Prostate gland (tissue), 2 donors: ENCODE measurements at regions not wholly inside any gene's neighbourhood (a gene's known extent, or its start where the extent isn't known, plus 50 kb on each side); places are given as distances from the start of the nearest gene placed in this dataset.

Source experiments
- DNase-seq: peaks from one replicate; pipeline ENCODE4 v3.0.0-alpha.2; 2019; ENCODE audit warnings: low spot score
- H3K27ac ChIP-seq, 2 donors: fragments of 200-600 bp; sonication (generic); 2 replicates each; pipeline ENCODE4 v1.5.1; 2017 to 2019
- H3K27me3 ChIP-seq: fragments of 200-600 bp; sonication (generic); replicated peaks from 2 replicates; pipeline ENCODE4 v1.5.1; 2019; ENCODE audit not compliant: insufficient read depth
- H3K36me3 ChIP-seq, 2 donors: fragments of 200-600 bp; sonication (generic); 1 replicate in 1 of 2; 2 replicates in 1 of 2; pipeline versions ENCODE4 v1.5.1 to v1.8.1; 2017 to 2019
- H3K4me1 ChIP-seq: fragments of 200-600 bp; sonication (generic); replicated peaks from 2 replicates; pipeline ENCODE4 v1.5.1; 2019
- H3K4me3 ChIP-seq, 2 donors: fragments of 200-600 bp; sonication (generic); 2 replicates each; pipeline ENCODE4 v1.5.1; 2017 to 2019
- H3K9me3 ChIP-seq: fragments of 200-600 bp; sonication (generic); 2 replicates; pipeline ENCODE4 v1.5.1; 2017
- POLR2A ChIP-seq: fragments of 450-650 bp; IDR thresholded peaks from one replicate; pipeline ENCODE4 v1.6.1; 2016; ENCODE audit warnings: antibody characterized with exemption, mild to moderate bottlenecking
- POLR2AphosphoS5 ChIP-seq: sonication (generic); formaldehyde crosslinking; IDR thresholded peaks from one replicate; pipeline ENCODE4 v1.6.1; 2017; ENCODE audit warnings: antibody characterized with exemption
- WGBS: methylation state at CpG from one replicate; pipeline ENCODE4 v1.1.5; 2018; 5-methylcytosine and 5-hydroxymethylcytosine counted together
- intact Hi-C: fragments of 100-400 bp; cut with DNase I; formaldehyde crosslinking; loops from one replicate; pipeline ENCODE4 v1.14.2; 2022
- TF ChIP-seq, protein P1 (sequence below), 4 experiments: fragments of 200-600 bp in 2 of 4; fragments of 450-650 bp in 2 of 4; sonication (generic) in 2 of 4; IDR thresholded peaks; 1 replicate in 3 of 4; 2 replicates in 1 of 4; pipeline ENCODE4 v1.5.1; 2016 to 2019; ENCODE audit warnings: antibody characterized with exemption in 4 of 4, mild to moderate bottlenecking in 2 of 4, moderate library complexity in 2 of 4

DNA sequence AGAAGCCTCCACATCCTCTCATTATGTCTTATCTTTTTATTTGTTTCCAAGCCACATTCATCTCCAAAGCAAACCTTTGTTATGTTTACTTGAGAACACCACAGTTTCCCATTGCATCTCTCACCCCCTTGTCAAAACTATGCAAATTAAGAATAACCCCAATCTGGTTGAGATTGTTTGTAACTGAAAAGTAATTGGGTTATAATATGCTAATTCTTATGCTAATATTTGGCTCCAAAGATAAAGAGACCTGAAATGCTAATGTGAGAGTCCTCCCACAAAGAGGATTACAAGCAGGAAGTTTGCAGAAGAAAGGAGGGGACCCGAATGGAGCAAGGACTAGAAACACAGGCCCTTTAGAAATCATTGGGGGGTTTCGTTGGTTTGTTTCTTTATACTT lies 92.9 kb upstream of the UBL3 start:
- H3K36me3 ChIP-seq: no peaks in the 10 kb centered on the region
- intact Hi-C loops: loop anchor here (10.0 kb wide), 1 partner anchor 152 kb away; no protein-coding TSS in a partner anchor

DNA sequence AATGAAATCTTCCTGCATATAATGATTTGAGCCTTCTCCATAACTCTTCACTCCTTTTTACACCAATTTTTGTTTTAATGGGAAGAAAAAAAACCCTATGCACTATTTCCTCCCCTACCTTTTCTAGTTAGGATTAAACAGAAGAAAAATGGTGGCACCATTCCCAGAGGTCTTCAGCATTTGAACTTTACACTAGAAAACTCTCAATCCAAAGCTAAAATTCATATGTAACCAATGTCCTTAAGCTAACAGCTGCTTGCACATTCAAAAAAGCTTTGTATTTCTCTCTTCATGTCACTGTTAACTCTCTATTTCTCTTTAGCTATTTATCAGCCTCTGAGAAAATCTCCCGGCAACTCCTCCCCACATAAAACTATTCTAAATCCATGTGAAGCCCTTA lies 90.3 kb upstream of the UBL3 start:
- H3K4me3 ChIP-seq: no peak overlapping the region
- H3K4me1 ChIP-seq: no peaks in the 10 kb centered on the region
- no peaks in the 10 kb centered on the region for H3K36me3 ChIP-seq
- no peak for DNase-seq
- H3K9me3 ChIP-seq: no peaks in the 10 kb centered on the region
- H3K27ac ChIP-seq: no peak overlapping the region
- no peaks in the 10 kb centered on the region for H3K27me3 ChIP-seq
- WGBS: 81% methylated on average over 1 of the region's 1 CpG
- TF ChIP-seq POLR2AphosphoS5 (no peak), POLR2A (no peak)
- TF ChIP-seq, protein P1, sequence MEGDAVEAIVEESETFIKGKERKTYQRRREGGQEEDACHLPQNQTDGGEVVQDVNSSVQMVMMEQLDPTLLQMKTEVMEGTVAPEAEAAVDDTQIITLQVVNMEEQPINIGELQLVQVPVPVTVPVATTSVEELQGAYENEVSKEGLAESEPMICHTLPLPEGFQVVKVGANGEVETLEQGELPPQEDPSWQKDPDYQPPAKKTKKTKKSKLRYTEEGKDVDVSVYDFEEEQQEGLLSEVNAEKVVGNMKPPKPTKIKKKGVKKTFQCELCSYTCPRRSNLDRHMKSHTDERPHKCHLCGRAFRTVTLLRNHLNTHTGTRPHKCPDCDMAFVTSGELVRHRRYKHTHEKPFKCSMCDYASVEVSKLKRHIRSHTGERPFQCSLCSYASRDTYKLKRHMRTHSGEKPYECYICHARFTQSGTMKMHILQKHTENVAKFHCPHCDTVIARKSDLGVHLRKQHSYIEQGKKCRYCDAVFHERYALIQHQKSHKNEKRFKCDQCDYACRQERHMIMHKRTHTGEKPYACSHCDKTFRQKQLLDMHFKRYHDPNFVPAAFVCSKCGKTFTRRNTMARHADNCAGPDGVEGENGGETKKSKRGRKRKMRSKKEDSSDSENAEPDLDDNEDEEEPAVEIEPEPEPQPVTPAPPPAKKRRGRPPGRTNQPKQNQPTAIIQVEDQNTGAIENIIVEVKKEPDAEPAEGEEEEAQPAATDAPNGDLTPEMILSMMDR (IDR thresholded peaks at IDR 0.05): no peak
- intact Hi-C loops: loop anchor here (10.0 kb wide), 1 partner anchor 154 kb away; no protein-coding TSS in a partner anchor

More for the DNA sequence above, 92.9 kb upstream of the UBL3 start:
- Histone ChIP-seq H3K9me3 (no peaks in the 10 kb centered on the region), H3K4me3 (no peak overlapping the region), H3K27me3 (no peaks in the 10 kb centered on the region), H3K27ac (no peak overlapping the region), H3K4me1 (no peaks in the 10 kb centered on the region)
- DNase-seq: no peak
- 51% methylated on average over 2 of the region's 2 CpGs for WGBS
- no peak for TF ChIP-seq POLR2A
- TF ChIP-seq, protein P1 (IDR thresholded peaks at IDR 0.05): no peak
- no peak for TF ChIP-seq POLR2AphosphoS5

DNA sequence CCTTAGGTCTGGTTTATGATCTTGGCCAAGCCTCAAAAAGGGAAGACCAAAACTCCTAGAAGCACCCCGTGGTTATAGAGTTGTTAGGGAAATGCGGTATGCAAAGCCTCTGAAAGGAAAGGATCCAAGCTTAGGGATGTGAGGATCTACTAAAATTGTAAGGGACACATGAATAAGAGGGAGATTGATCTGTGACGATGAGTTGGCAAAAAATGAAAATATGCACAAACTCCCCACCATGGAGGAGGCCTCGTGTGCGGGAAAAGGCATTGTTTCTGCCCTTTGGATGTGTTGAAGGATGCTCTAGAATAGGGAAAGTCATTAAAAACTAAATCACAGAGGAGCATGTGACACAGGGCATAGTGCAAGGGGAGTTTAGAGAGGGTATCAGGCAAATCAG lies 88.7 kb upstream of the UBL3 start:
- H3K36me3 ChIP-seq: no peaks in the 10 kb centered on the region
- no peaks in the 10 kb centered on the region for H3K27me3 ChIP-seq
- DNase-seq: no peak
- TF ChIP-seq, protein P1 (IDR thresholded peaks at IDR 0.05): no peak
- TF ChIP-seq POLR2A: no peak
- no peak for TF ChIP-seq POLR2AphosphoS5
- 78% methylated on average over 5 of the region's 5 CpGs for WGBS
- H3K27ac ChIP-seq: no peak overlapping the region
- no peaks in the 10 kb centered on the region for H3K9me3 ChIP-seq
- H3K4me1 ChIP-seq: no peaks in the 10 kb centered on the region
- intact Hi-C loops: no loop called here
- no peak overlapping the region for H3K4me3 ChIP-seq

DNA sequence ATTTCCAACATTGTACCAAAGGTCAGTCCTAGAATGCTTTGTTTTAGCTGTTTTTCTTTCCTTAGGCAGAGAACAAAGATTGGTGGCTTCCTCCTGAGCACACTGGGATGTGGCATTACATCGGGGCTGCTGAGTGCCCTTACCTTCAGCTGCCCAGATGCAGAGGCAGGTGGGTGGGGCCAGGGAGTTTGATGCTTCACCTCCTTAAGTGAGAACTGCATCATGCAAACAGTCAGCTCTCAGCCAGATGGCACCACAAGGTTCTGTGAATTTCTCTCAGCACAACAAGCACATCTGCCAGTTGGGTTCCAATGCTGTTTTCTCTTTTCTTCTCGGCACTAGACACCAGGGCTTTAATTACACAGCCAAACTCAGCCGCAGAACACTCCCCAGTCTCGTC lies 87.4 kb upstream of the UBL3 start:
- H3K27ac ChIP-seq: no peak overlapping the region
- WGBS: 87% methylated on average over 4 of the region's 4 CpGs
- no peak overlapping the region for H3K4me3 ChIP-seq
- H3K27me3 ChIP-seq: no peaks in the 10 kb centered on the region
- TF ChIP-seq POLR2A (no peak), POLR2AphosphoS5 (no peak)
- TF ChIP-seq, protein P1 (IDR thresholded peaks at IDR 0.05): no peak
- H3K9me3 ChIP-seq: no peaks in the 10 kb centered on the region
- no peaks in the 10 kb centered on the region for H3K4me1 ChIP-seq
- intact Hi-C loops: no loop called here
- H3K36me3 ChIP-seq: no peaks in the 10 kb centered on the region
- DNase-seq: no peak

GRCh38 chr13:29937379-29937778 lies 87.0 kb upstream of the UBL3 start:
- no peak for TF ChIP-seq POLR2AphosphoS5
- TF ChIP-seq, protein P1 (IDR thresholded peaks at IDR 0.05): no peak
- TF ChIP-seq POLR2A: no peak
- no peak for DNase-seq
- no peak overlapping the region for H3K27ac ChIP-seq
- H3K4me1 ChIP-seq: no peaks in the 10 kb centered on the region
- no peaks in the 10 kb centered on the region for H3K9me3 ChIP-seq
- 79% methylated on average over 12 of the region's 12 CpGs for WGBS
- no peaks in the 10 kb centered on the region for H3K27me3 ChIP-seq
- intact Hi-C loops: no loop called here
- H3K36me3 ChIP-seq: no peaks in the 10 kb centered on the region
- H3K4me3 ChIP-seq: no peak overlapping the region
